ENCODE measurements at regions not wholly inside any gene's neighbourhood (a gene's known extent, or its start where the extent isn't known, plus 50 kb on each side); places are given as distances from the start of the nearest gene placed in this dataset.

DNA sequence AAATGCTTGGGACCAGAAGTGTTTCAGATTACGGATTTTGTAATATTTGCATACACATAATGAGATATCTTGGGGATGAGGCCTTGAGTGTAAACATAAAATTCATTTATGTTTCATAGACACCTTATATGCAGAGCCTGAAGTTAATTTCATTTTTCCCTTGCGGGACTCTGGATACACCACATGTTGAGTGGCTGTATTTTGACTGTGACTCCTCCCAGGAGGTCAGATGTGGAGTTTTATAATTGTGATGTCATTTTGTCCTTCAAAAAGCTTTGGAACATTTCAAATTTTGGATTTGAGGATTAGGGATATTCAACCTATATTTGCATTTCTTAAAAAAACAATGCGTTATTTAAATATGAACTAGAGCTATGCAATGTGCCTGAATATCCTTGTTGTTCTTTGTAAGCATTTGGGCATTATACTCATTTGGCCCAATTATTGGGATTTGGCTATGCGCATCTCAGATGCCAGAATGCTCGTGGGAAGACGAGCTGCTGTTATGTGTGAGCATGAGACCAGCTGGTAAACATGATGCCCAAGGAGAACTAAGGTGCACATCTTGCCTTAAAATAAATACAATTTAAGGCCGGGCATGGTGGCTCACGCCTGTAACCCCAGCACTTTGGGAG, 223.0 kb upstream of the STS start:
- Histone ChIP-seq H3K4me1 (ENCODE audit: control insufficient read depth, low read length) (no peaks in the 10 kb centered on the region), H3K9me2 (replicated peaks; ENCODE audit: control insufficient read depth, low read length) (no peaks in the 10 kb centered on the region), H3F3A (ENCODE audit: control insufficient read depth, insufficient read depth) (no peaks in the 10 kb centered on the region), H3K79me2 (ENCODE audit: control insufficient read depth, low read length) (no peaks in the 10 kb centered on the region), H3K4me2 (ENCODE audit: low read length) (no peak overlapping the region), H3K36me3 (ENCODE audit: control insufficient read depth, low read length) (no peaks in the 10 kb centered on the region), H4K20me1 (ENCODE audit: control insufficient read depth, insufficient read depth, low read depth, low read length) (no peaks in the 10 kb centered on the region), H3K9me3 (ENCODE audit: control insufficient read depth, insufficient read depth, low read length) (no peaks in the 10 kb centered on the region), H3K27ac (ENCODE audit: low read depth, low read length) (no peak overlapping the region), H3K4me3 (ENCODE audit: low read length) (no peak overlapping the region), H3K27me3 (ENCODE audit: control insufficient read depth, low read length) (no peaks in the 10 kb centered on the region)
- TF ChIP-seq EZH2phosphoT487 (IDR thresholded peaks at IDR 0.05; ENCODE audit: borderline replicate concordance, low read length) = no peak
- TF ChIP-seq, protein P1, sequence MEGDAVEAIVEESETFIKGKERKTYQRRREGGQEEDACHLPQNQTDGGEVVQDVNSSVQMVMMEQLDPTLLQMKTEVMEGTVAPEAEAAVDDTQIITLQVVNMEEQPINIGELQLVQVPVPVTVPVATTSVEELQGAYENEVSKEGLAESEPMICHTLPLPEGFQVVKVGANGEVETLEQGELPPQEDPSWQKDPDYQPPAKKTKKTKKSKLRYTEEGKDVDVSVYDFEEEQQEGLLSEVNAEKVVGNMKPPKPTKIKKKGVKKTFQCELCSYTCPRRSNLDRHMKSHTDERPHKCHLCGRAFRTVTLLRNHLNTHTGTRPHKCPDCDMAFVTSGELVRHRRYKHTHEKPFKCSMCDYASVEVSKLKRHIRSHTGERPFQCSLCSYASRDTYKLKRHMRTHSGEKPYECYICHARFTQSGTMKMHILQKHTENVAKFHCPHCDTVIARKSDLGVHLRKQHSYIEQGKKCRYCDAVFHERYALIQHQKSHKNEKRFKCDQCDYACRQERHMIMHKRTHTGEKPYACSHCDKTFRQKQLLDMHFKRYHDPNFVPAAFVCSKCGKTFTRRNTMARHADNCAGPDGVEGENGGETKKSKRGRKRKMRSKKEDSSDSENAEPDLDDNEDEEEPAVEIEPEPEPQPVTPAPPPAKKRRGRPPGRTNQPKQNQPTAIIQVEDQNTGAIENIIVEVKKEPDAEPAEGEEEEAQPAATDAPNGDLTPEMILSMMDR (IDR thresholded peaks at IDR 0.05; ENCODE audit: low read depth, low read length, poor library complexity, severe bottlenecking) = no peak

DNA sequence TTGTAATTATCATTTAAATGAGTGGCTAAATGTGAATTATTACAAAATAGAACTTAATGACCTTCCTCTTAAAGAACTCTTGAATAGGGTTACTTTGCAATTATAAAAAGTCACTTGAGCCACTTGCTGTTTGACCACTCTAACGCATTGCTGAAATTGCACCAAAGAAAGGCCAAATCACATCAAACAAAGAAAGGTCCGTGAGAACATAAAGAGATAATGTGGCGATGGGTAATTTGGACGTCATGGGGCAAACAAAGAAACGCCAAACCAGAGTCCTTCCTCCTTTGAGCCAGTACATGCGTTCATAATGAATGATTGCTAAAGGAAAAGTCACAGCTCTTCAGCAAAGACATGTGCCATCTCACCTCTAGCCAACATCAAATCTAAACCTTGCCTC, 229.8 kb upstream of the STS start:
- Histone ChIP-seq H3K4me1 (ENCODE audit: control insufficient read depth, low read length) (no peaks in the 10 kb centered on the region), H3K27ac (ENCODE audit: low read depth, low read length) (no peak overlapping the region), H3K4me3 (ENCODE audit: low read length) (no peak overlapping the region), H3K4me2 (ENCODE audit: low read length) (no peak overlapping the region), H4K20me1 (ENCODE audit: control insufficient read depth, insufficient read depth, low read depth, low read length) (no peaks in the 10 kb centered on the region), H3K36me3 (ENCODE audit: control insufficient read depth, low read length) (no peaks in the 10 kb centered on the region), H3K79me2 (ENCODE audit: control insufficient read depth, low read length) (no peaks in the 10 kb centered on the region), H3K9me3 (ENCODE audit: control insufficient read depth, insufficient read depth, low read length) (no peaks in the 10 kb centered on the region), H3K27me3 (ENCODE audit: control insufficient read depth, low read length) (no peaks in the 10 kb centered on the region), H3K9me2 (replicated peaks; ENCODE audit: control insufficient read depth, low read length) (no peaks in the 10 kb centered on the region), H3F3A (ENCODE audit: control insufficient read depth, insufficient read depth) (no peaks in the 10 kb centered on the region)
- TF ChIP-seq EZH2phosphoT487 (IDR thresholded peaks at IDR 0.05; ENCODE audit: borderline replicate concordance, low read length) = no peak
- TF ChIP-seq, protein P1 (IDR thresholded peaks at IDR 0.05; ENCODE audit: low read depth, low read length, poor library complexity, severe bottlenecking) = no peak

DNA sequence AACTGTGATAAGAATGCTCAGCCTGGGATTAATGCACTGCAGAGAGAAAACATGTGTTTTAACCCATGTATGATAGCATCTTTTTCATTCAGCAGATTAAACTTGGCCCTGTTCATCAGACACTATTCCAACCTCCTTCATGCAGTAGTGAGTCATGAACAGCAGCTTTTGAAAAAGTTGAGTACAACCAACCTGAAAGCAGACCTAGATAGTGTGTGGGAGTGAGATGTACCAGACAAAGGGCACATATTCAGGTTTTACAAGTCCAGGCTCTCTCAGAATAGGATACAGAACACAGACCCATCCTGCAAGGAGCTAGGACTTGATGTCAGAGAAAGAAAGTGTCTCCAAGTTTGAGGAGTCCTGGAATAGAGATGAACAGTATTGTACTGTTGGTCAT, 237.3 kb upstream of the STS start:
- H3F3A ChIP-seq (ENCODE audit: control insufficient read depth, insufficient read depth) = no peaks in the 10 kb centered on the region
- H3K9me3 ChIP-seq (ENCODE audit: control insufficient read depth, insufficient read depth, low read length) = no peaks in the 10 kb centered on the region
- H3K79me2 ChIP-seq (ENCODE audit: control insufficient read depth, low read length) = no peaks in the 10 kb centered on the region
- H3K4me2 ChIP-seq (ENCODE audit: low read length) = no peak overlapping the region
- no peaks in the 10 kb centered on the region for H3K9me2 ChIP-seq (replicated peaks; ENCODE audit: control insufficient read depth, low read length)
- no peaks in the 10 kb centered on the region for H3K27me3 ChIP-seq (ENCODE audit: control insufficient read depth, low read length)
- H3K36me3 ChIP-seq (ENCODE audit: control insufficient read depth, low read length) = no peaks in the 10 kb centered on the region
- no peaks in the 10 kb centered on the region for H4K20me1 ChIP-seq (ENCODE audit: control insufficient read depth, insufficient read depth, low read depth, low read length)
- H3K4me1 ChIP-seq (ENCODE audit: control insufficient read depth, low read length) = no peaks in the 10 kb centered on the region
- H3K27ac ChIP-seq (ENCODE audit: low read depth, low read length) = no peak overlapping the region
- TF ChIP-seq, protein P1 (IDR thresholded peaks at IDR 0.05; ENCODE audit: low read depth, low read length, poor library complexity, severe bottlenecking) = no peak
- TF ChIP-seq EZH2phosphoT487 (IDR thresholded peaks at IDR 0.05; ENCODE audit: borderline replicate concordance, low read length) = no peak
- no peak overlapping the region for H3K4me3 ChIP-seq (ENCODE audit: low read length)
